Neural cell (in vitro differentiated cells): ENCODE measurements at regions not wholly inside any gene's neighbourhood (a gene's known extent, or its start where the extent isn't known, plus 50 kb on each side); places are given as distances from the start of the nearest gene placed in this dataset.

Experiments used
- H2AFZ ChIP-seq: fragments of 200-600, 300-800 bp; sonication (generic), shearing (Covaris generic); 2 replicates; pipeline ENCODE4 v1.6.0; 2014; ENCODE audit warnings: low read depth, mild to moderate bottlenecking, antibody characterized with exemption, low read length, moderate library complexity
- H3F3A ChIP-seq: fragments of 200-600 bp; shearing (Covaris generic); 2 replicates; pipeline ENCODE4 v1.6.1; 2016; ENCODE audit warnings: mild to moderate bottlenecking, moderate library complexity, mixed read lengths, antibody characterized with exemption, low read length; ENCODE audit not compliant: insufficient read depth, poor library complexity, severe bottlenecking
- H3K27ac ChIP-seq: fragments of 200-600, 300-800 bp; sonication (generic), shearing (Covaris generic); 2 replicates; pipeline ENCODE4 v1.5.1; 2014; ENCODE audit warnings: mild to moderate bottlenecking, low read length, moderate library complexity
- H3K27me3 ChIP-seq: fragments of 300-800, 200-600 bp; sonication (generic), shearing (Covaris generic); 2 replicates; pipeline ENCODE4 v1.6.0; 2014; ENCODE audit warnings: mild to moderate bottlenecking, low read depth, low read length, moderate library complexity; ENCODE audit not compliant: insufficient read depth
- H3K36me3 ChIP-seq: fragments of 300-800, 200-600 bp; sonication (generic), shearing (Covaris generic); 2 replicates; pipeline ENCODE4 v1.5.1; 2014; ENCODE audit warnings: mild to moderate bottlenecking, antibody characterized with exemption, low read length, moderate library complexity; ENCODE audit not compliant: insufficient read depth
- H3K4me2 ChIP-seq: fragments of 300-800, 200-600 bp; sonication (generic), shearing (Covaris generic); 2 replicates; pipeline ENCODE4 v1.6.0; 2014; ENCODE audit warnings: mild to moderate bottlenecking, low read length
- H3K4me3 ChIP-seq: fragments of 300-800, 200-600 bp; sonication (generic), shearing (Covaris generic); 2 replicates; pipeline ENCODE4 v1.5.1; 2014; ENCODE audit warnings: mild to moderate bottlenecking, low read length, moderate library complexity
- H3K79me2 ChIP-seq: fragments of 200-600 bp; shearing (Covaris generic); replicated peaks from 2 replicates; pipeline ENCODE4 v1.6.0; 2014; ENCODE audit warnings: mild to moderate bottlenecking, low read length, moderate library complexity; ENCODE audit not compliant: insufficient read depth
- H3K9ac ChIP-seq: fragments of 300-800, 200-600 bp; sonication (generic), shearing (Covaris generic); 2 replicates; pipeline ENCODE4 v1.6.1; 2016; ENCODE audit warnings: mild to moderate bottlenecking, low read length, mixed read lengths
- H3K9me2 ChIP-seq: fragments of 200-600 bp; shearing (Covaris generic); 2 replicates; pipeline ENCODE4 v1.6.1; 2016; ENCODE audit warnings: mild to moderate bottlenecking, low read length, mixed read lengths; ENCODE audit not compliant: insufficient read depth
- H3K9me3 ChIP-seq: fragments of 200-600, 300-800 bp; sonication (generic), shearing (Covaris generic); 2 replicates; pipeline ENCODE4 v1.6.1; 2016; ENCODE audit warnings: mild to moderate bottlenecking, mixed run types, low read length, moderate library complexity, mixed read lengths
- H4K20me1 ChIP-seq: fragments of 200-600 bp; shearing (Covaris generic); 2 replicates; pipeline ENCODE4 v1.6.1; 2016; ENCODE audit warnings: mild to moderate bottlenecking, mixed run types; ENCODE audit not compliant: insufficient read depth
- CTCF ChIP-seq: fragments of 450-650 bp; IDR thresholded peaks from 2 replicates; pipeline ENCODE4 v1.5.1; 2014; ENCODE audit warnings: antibody characterized with exemption, mild to moderate bottlenecking, moderate library complexity; ENCODE audit not compliant: poor library complexity, severe bottlenecking
- EP300 ChIP-seq: fragments of 450-650 bp; conservative IDR thresholded peaks from 2 replicates; pipeline ENCODE4 v1.6.1; 2014; ENCODE audit warnings: antibody characterized with exemption, mild to moderate bottlenecking, moderate library complexity; ENCODE audit not compliant: poor library complexity, severe bottlenecking
- EZH2 ChIP-seq: fragments of 200-600, 300-800 bp; shearing (Covaris generic), sonication (generic); IDR thresholded peaks from 2 replicates; pipeline ENCODE4 v1.6.1; 2014; ENCODE audit warnings: antibody characterized with exemption, low read length, borderline replicate concordance, mild to moderate bottlenecking; ENCODE audit not compliant: insufficient read depth, poor library complexity, severe bottlenecking
- MXI1 ChIP-seq: fragments of 450-650 bp; conservative IDR thresholded peaks from 2 replicates; pipeline ENCODE4 v1.6.1; 2014; ENCODE audit warnings: antibody characterized with exemption, mild to moderate bottlenecking; ENCODE audit not compliant: poor library complexity, severe bottlenecking
- POLR2AphosphoS5 ChIP-seq: IDR thresholded peaks from 2 replicates; pipeline ENCODE4 v1.6.1; 2012
- RAD21 ChIP-seq: fragments of 450-650 bp; conservative IDR thresholded peaks from 2 replicates; pipeline ENCODE4 v1.6.1; 2014; ENCODE audit warnings: antibody characterized with exemption, mild to moderate bottlenecking, moderate library complexity
- REST ChIP-seq: IDR thresholded peaks from 2 replicates; pipeline ENCODE4 v1.6.1; 2012; ENCODE audit warnings: borderline replicate concordance
- SMC3 ChIP-seq: fragments of 450-650 bp; conservative IDR thresholded peaks from 2 replicates; pipeline ENCODE4 v1.6.1; 2014; ENCODE audit warnings: antibody characterized with exemption, mild to moderate bottlenecking, moderate library complexity; ENCODE audit not compliant: poor library complexity
- TAF1 ChIP-seq: IDR thresholded peaks from 2 replicates; pipeline ENCODE4 v1.6.1; 2012; ENCODE audit warnings: low read depth

- no peaks in the 10 kb centered on the region for H3K27me3 ChIP-seq
- H3K9me2 ChIP-seq = no peaks in the 10 kb centered on the region
- H3K9me3 ChIP-seq = no peaks in the 10 kb centered on the region
- H3K27ac ChIP-seq = no peak overlapping the region
- no peaks in the 10 kb centered on the region for H3K79me2 ChIP-seq
- H2AFZ ChIP-seq = no peak overlapping the region
- H3F3A ChIP-seq = no peaks in the 10 kb centered on the region
- no peak overlapping the region for H3K9ac ChIP-seq
- H3K4me3 ChIP-seq = no peak overlapping the region
- H3K4me2 ChIP-seq = no peak overlapping the region
- H4K20me1 ChIP-seq = no peaks in the 10 kb centered on the region
- no peaks in the 10 kb centered on the region for H3K36me3 ChIP-seq
- TF ChIP-seq TAF1 (no peak), EP300 (no peak), CTCF (no peak)
Observed at GRCh38 chr5:58327289-58327688, 132.6 kb downstream of the PLK2 start.

GRCh38 chr5:58326022-58326421 is 133.9 kb downstream of the PLK2 start:
- Histone ChIP-seq H3K27me3 (no peaks in the 10 kb centered on the region), H3K9me2 (no peaks in the 10 kb centered on the region), H4K20me1 (no peaks in the 10 kb centered on the region), H3K4me3 (no peak overlapping the region), H3K9me3 (no peaks in the 10 kb centered on the region), H2AFZ (no peak overlapping the region), H3K4me2 (no peak overlapping the region), H3K27ac (no peak overlapping the region), H3F3A (no peaks in the 10 kb centered on the region), H3K9ac (no peak overlapping the region), H3K79me2 (no peaks in the 10 kb centered on the region), H3K36me3 (no peaks in the 10 kb centered on the region)
- TF ChIP-seq EP300 = no peak
- no peak for TF ChIP-seq SMC3
- no peak for TF ChIP-seq TAF1
- no peak for TF ChIP-seq POLR2AphosphoS5
- TF ChIP-seq REST = no peak
- no peak for TF ChIP-seq RAD21
- no peak for TF ChIP-seq EZH2
- TF ChIP-seq CTCF = no peak
- no peak for TF ChIP-seq MXI1
